ENCODE measurements at regions not wholly inside any gene's neighbourhood (a gene's known extent, or its start where the extent isn't known, plus 50 kb on each side); places are given as distances from the start of the nearest gene placed in this dataset.

GRCh38 chr4:28536124-28536523, 1675.5 kb downstream of the STIM2 start (continued):
- TF ChIP-seq IRF3 (IDR thresholded peaks at IDR 0.05), result no peak
- TF ChIP-seq, protein P1, sequence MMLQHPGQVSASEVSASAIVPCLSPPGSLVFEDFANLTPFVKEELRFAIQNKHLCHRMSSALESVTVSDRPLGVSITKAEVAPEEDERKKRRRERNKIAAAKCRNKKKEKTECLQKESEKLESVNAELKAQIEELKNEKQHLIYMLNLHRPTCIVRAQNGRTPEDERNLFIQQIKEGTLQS (IDR thresholded peaks at IDR 0.05; ENCODE audit: borderline replicate concordance, extremely low read depth, low read depth, low read length), result no peak
- TF ChIP-seq CUX1 (IDR thresholded peaks at IDR 0.05; ENCODE audit: insufficient replicate concordance, low read depth, low read length), result no peak
- no peak for TF ChIP-seq PKNOX1 (IDR thresholded peaks at IDR 0.05)
- TF ChIP-seq STAT3 (IDR thresholded peaks at IDR 0.05; ENCODE audit: low read depth, low read length), result no peak
- TF ChIP-seq, protein P2, sequence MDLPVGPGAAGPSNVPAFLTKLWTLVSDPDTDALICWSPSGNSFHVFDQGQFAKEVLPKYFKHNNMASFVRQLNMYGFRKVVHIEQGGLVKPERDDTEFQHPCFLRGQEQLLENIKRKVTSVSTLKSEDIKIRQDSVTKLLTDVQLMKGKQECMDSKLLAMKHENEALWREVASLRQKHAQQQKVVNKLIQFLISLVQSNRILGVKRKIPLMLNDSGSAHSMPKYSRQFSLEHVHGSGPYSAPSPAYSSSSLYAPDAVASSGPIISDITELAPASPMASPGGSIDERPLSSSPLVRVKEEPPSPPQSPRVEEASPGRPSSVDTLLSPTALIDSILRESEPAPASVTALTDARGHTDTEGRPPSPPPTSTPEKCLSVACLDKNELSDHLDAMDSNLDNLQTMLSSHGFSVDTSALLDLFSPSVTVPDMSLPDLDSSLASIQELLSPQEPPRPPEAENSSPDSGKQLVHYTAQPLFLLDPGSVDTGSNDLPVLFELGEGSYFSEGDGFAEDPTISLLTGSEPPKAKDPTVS (IDR thresholded peaks at IDR 0.05; ENCODE audit: low read depth, low read length), result no peak
- TF ChIP-seq, protein P3, sequence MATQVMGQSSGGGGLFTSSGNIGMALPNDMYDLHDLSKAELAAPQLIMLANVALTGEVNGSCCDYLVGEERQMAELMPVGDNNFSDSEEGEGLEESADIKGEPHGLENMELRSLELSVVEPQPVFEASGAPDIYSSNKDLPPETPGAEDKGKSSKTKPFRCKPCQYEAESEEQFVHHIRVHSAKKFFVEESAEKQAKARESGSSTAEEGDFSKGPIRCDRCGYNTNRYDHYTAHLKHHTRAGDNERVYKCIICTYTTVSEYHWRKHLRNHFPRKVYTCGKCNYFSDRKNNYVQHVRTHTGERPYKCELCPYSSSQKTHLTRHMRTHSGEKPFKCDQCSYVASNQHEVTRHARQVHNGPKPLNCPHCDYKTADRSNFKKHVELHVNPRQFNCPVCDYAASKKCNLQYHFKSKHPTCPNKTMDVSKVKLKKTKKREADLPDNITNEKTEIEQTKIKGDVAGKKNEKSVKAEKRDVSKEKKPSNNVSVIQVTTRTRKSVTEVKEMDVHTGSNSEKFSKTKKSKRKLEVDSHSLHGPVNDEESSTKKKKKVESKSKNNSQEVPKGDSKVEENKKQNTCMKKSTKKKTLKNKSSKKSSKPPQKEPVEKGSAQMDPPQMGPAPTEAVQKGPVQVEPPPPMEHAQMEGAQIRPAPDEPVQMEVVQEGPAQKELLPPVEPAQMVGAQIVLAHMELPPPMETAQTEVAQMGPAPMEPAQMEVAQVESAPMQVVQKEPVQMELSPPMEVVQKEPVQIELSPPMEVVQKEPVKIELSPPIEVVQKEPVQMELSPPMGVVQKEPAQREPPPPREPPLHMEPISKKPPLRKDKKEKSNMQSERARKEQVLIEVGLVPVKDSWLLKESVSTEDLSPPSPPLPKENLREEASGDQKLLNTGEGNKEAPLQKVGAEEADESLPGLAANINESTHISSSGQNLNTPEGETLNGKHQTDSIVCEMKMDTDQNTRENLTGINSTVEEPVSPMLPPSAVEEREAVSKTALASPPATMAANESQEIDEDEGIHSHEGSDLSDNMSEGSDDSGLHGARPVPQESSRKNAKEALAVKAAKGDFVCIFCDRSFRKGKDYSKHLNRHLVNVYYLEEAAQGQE (IDR thresholded peaks at IDR 0.05; ENCODE audit: low read depth, low read length), result no peak

Measured in GM12878 (cell line).